Anterior cingulate cortex (tissue), 58 donors: ENCODE measurements at regions not wholly inside any gene's neighbourhood (a gene's known extent, or its start where the extent isn't known, plus 50 kb on each side); places are given as distances from the start of the nearest gene placed in this dataset.
A peak's percentile ranks its signal among the peaks of the same experiment; 100 is the strongest.
"Not testable (repeated sequence)": the region's sequence is repeated elsewhere in the genome, so short reads cannot be mapped to it uniquely, and the experiment has no call there.

Source experiments
- DNase-seq, 58 donors: peaks; one replicate each; lab custom pipeline; 2025; lab: John Stamatoyannopoulos, UW

DNA sequence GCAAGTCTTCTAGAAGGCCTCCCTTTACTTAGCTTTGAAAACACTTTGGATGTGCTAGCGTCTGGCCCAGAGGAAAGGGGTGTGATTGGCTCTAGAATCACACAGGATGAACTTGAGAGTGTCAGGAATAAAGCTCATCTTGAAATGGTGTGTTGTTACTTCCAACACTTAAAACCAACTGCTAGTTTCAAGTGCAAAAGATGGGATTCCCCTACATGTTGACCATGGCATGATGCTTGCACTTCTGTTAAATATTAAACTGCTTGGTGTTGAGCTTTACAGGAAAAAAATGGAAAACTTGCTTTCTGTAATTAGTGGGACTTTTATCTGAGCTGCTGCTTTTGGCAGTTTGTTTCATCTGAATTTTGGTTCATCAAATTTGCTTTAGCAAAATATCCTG is 261.1 kb downstream of the MED10 start:
- no peak for DNase-seq

DNA sequence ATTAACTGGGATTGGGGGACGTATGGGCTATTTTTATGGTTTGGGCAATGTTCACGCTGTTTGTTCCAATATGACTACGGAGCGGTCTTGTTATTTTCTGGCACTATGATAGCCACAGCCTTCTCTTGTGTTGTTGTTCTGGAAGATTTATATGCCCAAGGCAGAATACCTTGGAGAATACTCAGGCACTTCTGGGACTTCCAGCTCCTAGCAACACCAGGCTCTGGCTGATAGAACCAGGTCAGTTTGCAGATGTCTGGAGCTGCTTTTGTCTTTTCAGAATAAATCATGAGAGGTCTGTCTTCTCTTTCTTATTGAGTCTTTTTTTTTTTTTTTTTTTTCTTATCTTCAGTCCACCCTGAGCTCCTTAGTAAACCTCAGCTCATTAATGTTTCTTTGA is 262.5 kb downstream of the MED10 start:
- DNase-seq = no peak

DNA sequence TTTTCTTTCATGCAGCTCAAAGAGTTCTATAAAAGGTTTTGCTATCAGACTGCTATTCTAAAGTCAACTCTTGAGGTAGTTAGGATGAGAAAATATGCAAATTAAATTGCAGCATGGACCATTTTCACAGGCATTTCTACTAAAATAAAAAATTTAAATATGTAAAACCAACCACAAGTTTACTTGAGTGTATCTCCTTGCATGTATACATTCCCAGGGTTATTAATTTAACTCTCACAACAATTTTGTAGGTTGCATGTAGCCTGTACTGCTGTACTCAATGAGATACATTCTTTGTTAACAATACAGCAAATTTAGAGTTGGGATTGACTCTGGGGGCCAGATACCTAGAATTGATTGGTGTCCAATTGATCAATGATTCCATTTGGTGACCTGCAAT is 265.8 kb downstream of the MED10 start:
- DNase-seq = no peak

DNA sequence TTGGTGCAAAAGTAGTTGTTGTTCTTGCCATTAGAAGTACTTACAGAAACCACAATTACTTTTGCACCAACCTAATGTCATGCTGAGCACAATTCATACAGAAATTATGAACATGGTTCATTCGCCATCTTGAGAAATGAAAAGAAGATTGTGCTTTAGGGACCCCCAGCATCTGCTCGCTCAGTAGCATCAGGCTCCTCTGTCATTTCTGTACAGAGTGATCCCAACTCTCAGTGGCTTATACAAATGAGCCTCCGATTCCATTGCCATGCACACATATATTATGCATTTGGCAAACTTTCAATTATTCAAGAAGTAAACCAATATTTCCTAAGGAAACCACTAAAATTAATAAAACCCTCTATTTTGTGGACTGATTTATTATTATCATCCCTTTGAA is 266.2 kb downstream of the MED10 start:
- no peak for DNase-seq

DNA sequence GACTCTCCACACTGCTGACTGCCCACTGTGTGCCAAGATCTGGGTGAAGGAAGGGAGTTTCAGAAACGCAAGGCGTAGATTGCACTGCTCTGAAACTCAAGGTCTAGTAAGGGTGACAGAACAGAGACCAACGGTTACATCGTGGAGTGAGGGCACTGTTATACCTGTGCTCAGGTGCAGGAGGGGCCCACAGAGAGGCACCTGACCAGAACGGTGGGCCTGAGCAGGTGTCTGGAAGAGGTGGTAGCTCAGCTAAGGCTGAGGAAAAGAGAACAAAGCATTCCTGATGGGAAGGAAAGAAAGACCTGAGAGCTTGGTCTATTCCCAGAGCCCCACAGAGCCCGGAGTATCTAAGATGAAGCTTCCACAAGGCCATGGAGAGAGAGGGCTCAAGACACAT is 267.2 kb downstream of the MED10 start:
- DNase-seq = no peak

DNA sequence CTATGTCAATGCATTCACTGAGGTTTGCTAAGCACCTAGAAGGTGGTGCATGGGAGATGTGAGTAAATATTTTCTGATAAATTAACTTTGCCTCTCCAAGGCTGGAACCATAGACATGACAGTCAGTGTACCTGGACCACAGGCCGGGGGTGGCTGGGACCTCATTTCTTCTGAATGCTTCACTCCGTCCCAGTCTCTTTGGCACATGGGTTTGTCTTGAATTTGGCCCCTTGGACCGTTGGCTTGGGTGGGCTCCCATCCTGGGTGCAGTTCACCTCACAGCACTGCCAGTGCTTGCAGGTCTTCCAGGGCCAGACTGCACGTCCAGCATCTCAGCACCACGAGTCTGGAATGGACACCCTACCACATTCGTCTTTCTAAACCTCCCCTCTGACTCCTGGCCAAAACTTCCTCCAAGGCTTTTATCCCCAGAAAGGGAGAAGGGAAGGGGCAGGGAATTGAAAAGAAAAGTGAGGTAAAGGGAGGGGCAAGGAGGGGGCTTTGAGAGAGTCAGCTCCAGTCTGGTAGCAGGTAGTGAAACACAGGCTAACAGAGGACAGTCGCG is 267.8 kb downstream of the MED10 start:
- DNase-seq = no peak

DNA sequence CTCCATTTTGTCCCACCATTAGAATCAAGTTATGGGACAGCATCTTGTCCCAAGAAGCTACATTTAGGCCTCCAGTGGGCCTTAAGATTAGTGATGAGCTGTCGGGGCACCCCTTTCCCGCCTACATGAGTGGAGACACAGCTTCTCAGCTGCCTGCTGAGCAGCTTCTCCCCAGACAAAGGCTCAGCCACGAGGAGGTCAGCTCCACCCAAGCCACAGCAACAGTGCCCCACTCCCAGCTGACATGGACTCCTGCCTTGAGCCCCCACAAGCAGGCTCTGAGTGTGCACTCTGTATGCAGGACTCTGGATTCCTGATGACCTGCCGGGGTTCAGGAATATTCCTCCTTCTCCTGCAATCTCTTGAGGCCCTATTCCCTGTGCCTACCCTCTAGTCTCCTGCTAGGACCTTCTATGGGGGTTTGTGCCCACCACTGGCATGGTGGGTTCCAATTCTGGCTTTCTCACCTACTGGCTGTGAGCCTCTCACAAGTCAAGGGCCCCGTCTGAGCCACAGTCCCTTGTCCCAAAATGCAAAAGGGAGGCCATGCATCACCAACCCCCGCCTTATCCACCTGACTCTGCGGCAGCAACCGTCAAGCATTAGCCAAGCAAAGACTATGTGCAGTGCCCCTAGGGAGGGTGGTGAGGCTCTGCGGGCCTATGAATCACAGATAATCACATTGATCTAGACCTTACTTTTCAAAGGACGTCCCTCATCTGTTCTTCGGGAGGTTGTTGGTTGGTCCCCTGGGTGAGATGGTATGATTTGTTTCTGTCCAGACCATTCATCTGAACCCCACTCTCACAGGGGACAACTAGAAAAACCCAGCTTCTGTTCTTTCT is 269.1 kb downstream of the MED10 start:
- DNase-seq = no peak

DNA sequence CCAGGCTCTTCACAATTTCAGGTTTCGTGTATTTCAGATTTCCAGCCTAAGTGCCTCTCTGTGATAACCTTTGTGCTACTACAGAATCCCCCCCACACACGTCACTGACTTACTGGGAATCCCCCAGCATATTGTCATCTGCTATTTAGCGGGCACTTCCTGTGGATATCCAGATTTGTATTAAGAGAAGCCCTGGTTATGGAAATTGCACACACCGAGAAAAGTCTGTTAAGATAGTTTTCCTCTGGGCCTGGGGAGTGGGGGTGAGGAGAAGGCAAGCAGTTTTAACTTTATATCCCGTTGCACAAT is 269.9 kb downstream of the MED10 start:
- no peak for DNase-seq

DNA sequence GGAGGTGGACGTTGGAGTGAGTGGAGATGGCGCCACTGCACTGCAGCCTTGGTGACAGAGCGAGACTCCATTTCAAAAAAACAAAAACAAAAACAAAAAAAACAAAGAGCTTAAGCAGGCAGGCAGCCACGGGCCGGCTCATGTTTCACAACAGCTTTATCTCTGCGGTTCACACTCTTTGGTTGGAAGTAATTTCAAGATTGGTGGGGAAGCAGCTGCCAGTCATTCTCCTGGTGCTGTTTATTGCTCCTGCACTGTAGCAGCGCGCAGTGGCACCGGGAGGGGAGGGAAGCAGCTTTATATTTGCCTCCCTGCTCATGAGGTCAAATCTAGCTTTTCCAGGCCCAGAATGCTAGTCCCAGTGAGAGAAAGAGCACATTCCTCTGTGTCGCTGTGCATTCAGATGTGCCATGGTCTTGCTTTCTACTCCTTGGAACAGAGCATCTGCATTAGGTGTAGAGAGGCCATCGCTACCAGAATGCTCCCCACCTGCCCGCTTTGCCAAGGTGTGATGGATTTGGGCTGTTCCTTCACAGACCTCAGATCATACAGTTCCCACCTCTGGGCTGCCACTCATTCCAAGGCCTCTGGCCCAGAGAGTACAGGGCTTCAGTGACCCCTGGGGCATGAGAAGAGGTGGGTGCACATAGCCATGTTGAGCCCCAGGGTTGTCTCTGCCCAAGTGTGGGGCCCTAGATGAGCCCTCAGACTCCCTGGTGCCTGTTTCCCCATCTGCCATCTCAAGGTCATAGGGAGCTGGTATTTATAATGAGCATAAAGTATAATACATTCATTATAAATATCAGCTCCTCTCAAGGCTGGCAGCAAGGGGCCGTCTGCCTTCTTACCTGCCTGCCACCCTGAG is 270.4 kb downstream of the MED10 start:
- no peak for DNase-seq

DNA sequence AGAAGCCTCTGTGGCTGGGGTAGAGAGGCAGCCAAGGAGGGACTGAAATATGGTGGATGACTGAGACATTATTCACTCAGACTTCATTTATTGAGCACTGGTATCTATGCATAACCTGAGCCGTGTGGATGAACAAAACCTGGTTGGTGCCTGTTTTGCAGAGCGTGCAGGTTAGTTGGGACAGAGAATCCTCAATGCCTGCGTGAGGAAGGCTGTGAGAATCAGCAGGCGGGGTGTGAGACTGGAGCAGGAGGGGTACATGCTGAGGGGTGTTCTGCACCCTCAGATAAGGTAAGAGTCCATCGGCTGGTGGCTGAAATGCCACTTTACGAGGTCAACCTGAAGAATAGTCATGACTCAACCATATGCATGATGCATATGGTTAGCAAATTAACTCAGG is 271.6 kb downstream of the MED10 start:
- DNase-seq = no peak

DNA sequence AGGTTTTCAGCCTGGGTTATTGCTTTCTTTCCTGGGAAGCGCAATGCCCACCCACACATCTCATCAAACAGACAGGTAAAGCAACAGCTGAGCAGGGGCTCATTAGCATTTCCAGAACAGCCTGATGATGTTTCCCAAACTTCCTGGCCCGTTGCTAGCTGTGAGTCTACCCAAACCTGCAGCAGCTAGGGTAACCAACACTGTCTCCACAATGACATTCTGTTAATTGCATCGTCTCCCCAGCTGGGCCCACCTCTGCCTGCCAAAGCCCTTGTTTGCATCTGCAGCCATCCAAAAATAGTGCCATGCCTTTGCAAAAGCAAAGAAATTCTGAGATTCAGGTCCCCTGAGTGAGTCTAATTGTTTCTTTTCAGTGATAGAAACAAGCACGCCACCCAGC is 273.0 kb downstream of the MED10 start:
- DNase-seq = no peak

DNA sequence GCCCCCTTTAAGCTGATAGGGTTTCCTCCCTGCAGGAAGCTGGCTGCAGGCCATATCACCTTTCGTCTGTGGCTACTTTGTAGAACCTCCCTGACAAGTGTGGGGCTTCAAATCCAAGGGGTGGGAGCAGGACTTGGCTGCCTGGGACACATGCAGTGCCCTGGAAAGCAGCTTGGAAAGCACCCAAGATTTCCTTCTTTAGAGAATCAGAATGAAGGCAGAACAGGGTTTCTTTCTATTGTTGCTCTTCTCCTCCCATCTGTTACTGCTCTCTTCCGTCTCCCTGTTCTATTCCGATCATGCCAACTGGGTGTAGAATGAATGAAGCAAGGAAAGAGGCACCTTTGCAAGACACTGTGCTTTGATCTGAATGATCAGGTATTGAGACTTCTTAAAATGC is 282.2 kb downstream of the MED10 start:
- DNase-seq = peak in 1 of 58 donors; percentile 1

DNA sequence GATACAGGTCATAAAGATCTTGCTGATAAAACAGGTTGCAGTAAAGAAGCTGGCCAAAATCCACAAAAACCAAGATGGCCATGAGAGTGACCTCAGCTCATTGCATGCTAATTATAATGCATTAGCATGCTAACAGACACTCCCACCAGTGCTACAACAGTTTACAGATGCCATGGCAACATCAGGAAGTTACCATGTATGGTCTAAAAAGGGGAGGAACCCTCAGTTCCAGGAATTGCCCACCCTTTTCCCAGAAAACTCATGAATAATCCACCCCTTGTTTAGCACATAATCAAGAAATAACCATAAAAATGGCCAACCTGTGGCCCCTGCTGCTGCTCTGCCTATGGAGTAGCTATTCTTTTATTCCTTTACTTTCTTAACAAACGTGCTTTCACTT is 284.2 kb downstream of the MED10 start:
- not testable (repeated sequence) for DNase-seq

DNA sequence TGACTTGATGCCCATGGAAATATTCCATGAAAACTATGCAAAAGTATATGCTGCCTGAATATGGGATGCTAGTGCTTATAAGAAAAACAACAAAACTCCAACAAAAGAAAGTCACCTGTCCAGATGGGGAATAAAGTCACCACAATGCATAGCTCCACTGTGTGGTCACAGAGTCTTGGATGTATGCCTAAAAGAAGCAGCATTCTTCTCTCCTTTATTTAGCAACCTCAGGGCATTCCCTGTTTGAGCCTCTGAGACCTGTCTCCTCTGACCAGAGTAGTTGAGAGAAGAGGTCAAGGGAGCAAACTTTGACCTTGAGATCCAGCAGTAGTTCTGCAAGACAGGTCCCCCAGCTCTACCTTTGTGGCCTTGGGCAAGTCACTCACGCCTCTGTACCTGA is 287.5 kb downstream of the MED10 start:
- no peak for DNase-seq

DNA sequence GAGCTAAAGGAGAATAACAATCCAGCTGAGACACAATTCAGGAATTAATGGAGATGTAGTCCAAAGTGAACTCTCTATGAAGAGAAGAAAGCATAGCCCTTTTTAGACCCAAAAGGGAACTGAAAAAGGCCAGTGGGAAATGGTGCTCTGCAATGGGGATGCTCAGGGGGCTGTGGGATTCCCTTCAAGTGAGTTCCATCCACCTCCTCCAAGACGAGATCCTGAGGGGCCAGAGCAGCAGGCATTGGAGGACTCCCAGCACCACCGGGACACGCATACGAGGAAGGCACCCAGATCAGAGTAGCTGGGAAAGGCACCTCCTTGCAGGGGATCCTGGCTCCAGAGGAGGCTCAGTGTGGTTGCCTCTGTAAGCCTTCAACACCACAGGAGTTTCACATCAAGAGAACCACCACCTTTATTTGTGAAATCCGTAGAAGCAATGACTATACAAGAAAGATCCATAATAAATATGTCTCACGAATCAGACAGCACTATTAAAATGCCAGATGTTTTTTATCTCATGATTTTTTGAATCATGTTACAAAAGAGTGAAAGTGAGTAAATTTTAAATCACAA is 288.2 kb downstream of the MED10 start:
- DNase-seq = no peak

DNA sequence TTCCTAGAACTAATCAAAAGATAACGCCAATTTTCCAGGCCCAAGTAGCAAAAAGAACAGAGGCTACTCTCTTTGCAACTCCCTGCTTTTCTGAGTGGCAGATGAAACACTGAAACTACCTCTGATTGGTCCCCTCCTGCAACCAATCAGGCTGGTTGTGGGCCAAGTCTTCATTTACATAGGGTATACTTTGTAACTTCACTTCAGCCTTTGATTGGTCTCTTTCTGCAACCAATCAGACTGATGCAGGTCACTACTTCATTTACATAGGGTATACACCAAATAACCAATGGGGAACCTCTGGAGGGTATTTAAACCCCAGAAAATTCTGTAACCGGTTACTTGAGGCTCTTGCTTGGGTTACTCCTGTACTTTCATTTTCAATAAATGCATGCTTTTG is 289.6 kb downstream of the MED10 start:
- DNase-seq = no peak

DNA sequence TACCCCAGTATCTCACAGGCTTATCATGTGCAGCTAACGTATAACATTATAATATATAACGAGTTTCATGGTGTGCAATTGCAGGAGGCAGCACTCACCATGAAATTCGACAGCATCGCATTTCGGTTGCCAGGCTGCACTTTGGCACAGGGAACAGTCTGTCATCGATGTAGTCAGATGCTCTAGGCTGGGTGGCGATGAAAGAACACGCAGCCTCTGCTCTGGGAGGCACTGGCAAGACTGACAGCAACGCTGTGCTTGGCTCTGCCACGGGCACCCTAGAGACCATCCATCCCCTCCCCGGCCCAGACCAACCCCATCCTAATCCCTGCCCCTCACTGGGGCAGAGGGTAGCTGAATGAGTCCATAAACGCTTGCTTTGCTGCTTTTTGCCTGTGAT is 290.8 kb downstream of the MED10 start:
- peak in 20 of 58 donors; percentile 3 to 50 (median 18) for DNase-seq

DNA sequence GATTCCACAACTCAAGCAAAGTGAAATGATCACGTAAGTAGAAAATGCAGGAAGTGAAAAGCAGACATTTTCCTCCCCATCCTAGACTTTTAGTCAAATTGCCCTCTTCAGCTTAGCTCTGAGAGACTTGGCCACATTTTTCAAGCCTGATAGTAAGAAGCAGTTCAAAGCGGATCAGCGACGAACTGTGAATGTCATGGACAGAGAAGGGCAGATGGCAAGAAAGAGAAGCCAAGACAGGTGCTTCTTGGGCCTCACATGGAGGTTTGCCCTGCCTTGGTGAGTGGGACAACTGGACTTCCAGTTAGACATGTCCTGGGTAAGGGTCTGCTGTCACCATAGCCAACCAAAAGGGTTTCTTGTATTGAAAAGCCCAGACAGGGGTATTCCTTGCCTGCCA is 291.5 kb downstream of the MED10 start:
- no peak for DNase-seq

DNA sequence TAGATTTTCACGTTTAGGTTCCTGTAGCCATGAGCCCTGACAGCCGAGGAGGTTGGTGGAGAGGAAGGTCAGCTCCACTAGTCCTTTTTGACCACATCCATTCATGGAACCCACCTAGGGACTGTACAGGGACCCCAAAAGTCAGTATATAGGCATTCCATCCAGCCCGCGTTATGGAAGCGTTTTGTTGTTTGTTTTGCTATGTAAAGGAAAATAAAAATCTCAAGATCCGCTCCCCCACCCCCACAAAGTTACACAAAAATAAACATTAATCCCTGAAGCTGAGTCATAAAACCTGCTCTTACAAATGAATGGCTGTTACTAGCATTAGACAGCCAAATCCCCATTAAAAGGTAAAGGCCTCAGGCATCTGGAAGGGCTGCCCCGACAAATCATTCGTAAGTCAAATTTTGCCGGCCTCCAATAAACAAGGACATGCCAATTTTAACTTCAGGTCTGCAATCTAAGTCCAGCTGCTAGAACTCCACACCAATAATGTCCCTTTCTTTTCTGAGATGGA is 292.9 kb downstream of the MED10 start:
- DNase-seq = peak in 1 of 58 donors; percentile 4

DNA sequence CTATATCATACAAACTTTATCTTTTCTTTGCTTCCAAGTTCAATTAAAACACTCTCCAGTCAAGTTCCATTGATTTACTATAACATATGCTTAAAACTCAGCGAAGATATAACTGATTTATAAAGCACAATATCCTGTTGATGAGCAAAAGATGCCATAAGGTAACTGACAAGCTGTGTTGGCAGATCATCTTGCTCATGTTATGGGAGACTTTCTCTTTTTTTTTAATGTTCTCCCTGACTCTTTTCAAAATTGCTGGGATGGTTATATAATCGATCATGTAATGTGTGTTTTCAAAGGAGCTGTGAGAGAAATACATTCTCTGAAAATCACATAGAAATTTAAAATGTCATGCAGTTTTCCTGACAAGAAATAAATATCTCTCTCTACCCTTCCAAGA is 293.5 kb downstream of the MED10 start:
- no peak for DNase-seq

DNA sequence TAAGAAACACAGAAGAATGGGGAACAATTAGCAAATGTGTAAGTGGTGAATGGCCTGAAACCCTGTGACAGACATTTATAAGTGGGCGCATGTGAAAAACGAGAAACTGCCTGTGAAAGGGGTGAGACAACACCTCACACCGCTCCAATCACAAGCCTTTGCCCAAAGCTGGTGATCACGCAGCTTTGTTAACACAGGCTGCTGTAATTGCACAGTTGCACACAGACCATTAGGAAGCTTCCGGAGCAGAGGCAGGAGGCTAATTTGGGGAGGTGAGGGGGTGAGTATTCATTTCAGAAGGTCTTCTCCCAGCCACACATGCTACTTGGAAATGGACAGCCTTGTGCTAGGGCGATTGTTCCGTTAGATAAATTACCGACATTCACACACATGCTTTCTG is 294.0 kb downstream of the MED10 start:
- DNase-seq = peak in 6 of 58 donors; percentile 4 to 41 (median 16)
